ENCODE measurements at regions not wholly inside any gene's neighbourhood (a gene's known extent, or its start where the extent isn't known, plus 50 kb on each side); places are given as distances from the start of the nearest gene placed in this dataset.

DNA sequence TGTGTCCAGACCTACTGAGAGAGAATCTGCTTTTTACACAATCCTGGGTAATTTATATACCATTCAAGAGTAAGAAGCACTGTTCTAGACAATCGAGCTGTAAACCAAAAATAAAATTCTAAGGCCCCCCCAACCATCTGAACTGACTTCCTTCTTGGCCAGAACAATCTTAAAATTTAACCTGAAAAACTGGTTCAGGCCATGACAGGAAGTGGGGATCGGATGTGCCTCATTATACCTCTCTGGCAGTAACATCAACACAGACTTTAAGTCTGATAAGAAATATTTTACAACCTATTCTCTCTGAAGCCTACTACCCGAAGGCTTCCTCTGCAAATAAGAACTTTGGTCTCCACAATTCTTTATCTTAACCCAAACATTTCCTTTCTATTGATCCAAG, 75.2 kb upstream of the KIF5B start:
- no peaks in the 10 kb centered on the region for H3K36me3 ChIP-seq (ENCODE audit: control insufficient read depth in 3 of 3, insufficient read depth in 3 of 3, low read length in 3 of 3)
- no peak overlapping the region for H3K9ac ChIP-seq (ENCODE audit: low read depth in 1 of 3, low read length in 3 of 3)
- no peak overlapping the region for H3K4me3 ChIP-seq (ENCODE audit: low read length in 3 of 3)
- H3K27me3 ChIP-seq (ENCODE audit: control insufficient read depth in 3 of 3, insufficient read depth in 3 of 3, low read length in 3 of 3), result peaks cover 0 to 2% (median 0%) of the 10 kb centered on the region in 3 donors
- no peaks in the 10 kb centered on the region for H3K4me1 ChIP-seq (ENCODE audit: control insufficient read depth in 3 of 3, insufficient read depth in 3 of 3, low read length in 3 of 3)
- no peaks in the 10 kb centered on the region for H3K9me3 ChIP-seq (ENCODE audit: control insufficient read depth in 3 of 3, low read length in 3 of 3)
- H3K27ac ChIP-seq (ENCODE audit: low read depth, low read length), result no peak overlapping the region

GRCh38 chr10:32130788-32131187, 74.6 kb upstream of the KIF5B start:
- H3K9ac ChIP-seq (ENCODE audit: low read depth in 1 of 3, low read length in 3 of 3), result no peak overlapping the region
- peaks cover 0 to 2% (median 0%) of the 10 kb centered on the region in 3 donors for H3K27me3 ChIP-seq (ENCODE audit: control insufficient read depth in 3 of 3, insufficient read depth in 3 of 3, low read length in 3 of 3)
- H3K36me3 ChIP-seq (ENCODE audit: control insufficient read depth in 3 of 3, insufficient read depth in 3 of 3, low read length in 3 of 3), result no peaks in the 10 kb centered on the region
- H3K9me3 ChIP-seq (ENCODE audit: control insufficient read depth in 3 of 3, low read length in 3 of 3), result no peaks in the 10 kb centered on the region
- H3K27ac ChIP-seq (ENCODE audit: low read depth, low read length), result no peak overlapping the region
- H3K4me1 ChIP-seq (ENCODE audit: control insufficient read depth in 3 of 3, insufficient read depth in 3 of 3, low read length in 3 of 3), result no peaks in the 10 kb centered on the region
- no peak overlapping the region for H3K4me3 ChIP-seq (ENCODE audit: low read length in 3 of 3)

DNA sequence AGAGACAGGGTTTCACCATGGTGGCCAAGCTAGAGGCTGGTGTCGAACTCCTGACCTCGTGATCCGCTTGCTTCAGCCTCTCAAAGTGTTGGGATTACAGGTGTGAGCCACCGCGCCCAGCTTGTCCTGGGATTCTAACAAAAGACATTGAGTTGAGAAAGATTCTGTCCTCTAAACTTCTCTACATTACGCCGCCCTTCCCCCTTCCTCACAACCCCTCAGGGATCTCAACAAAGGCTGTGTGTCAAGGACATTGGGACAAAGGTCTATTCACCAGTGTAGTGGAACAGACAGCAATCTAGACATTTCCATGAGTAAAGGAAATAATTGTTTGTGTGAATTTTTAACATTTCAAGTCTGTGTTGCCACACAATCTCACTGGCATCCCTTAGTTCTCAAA, 68.8 kb upstream of the KIF5B start:
- no peak overlapping the region for H3K4me3 ChIP-seq (ENCODE audit: low read length in 3 of 3)
- no peak overlapping the region for H3K9ac ChIP-seq (ENCODE audit: low read depth in 1 of 3, low read length in 3 of 3)
- no peaks in the 10 kb centered on the region for H3K36me3 ChIP-seq (ENCODE audit: control insufficient read depth in 3 of 3, insufficient read depth in 3 of 3, low read length in 3 of 3)
- H3K4me1 ChIP-seq (ENCODE audit: control insufficient read depth in 3 of 3, insufficient read depth in 3 of 3, low read length in 3 of 3), result no peaks in the 10 kb centered on the region
- H3K9me3 ChIP-seq (ENCODE audit: control insufficient read depth in 3 of 3, low read length in 3 of 3), result no peaks in the 10 kb centered on the region
- peaks cover 0 to 5% (median 2%) of the 10 kb centered on the region in 3 donors for H3K27me3 ChIP-seq (ENCODE audit: control insufficient read depth in 3 of 3, insufficient read depth in 3 of 3, low read length in 3 of 3)
- no peak overlapping the region for H3K27ac ChIP-seq (ENCODE audit: low read depth, low read length)

DNA sequence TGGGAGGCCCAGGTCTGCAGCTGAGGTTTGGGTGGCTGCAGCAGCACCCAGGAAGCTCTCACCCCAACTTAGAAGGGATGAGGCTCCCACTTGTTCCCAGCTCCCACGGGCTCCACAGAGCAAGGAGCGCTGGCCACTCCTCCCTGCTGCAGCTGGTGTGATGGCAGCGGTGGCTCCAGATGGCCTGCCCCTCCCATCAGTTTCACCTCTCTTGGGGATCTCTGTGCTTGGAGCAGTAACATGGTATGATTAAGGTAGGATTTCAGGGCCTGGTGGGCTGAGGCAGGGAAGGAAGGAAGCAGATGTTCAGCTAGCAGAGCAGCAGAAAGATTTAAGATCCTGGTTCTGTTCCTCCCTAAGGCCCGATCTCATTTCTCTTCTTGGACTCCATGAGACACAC, 66.8 kb upstream of the KIF5B start:
- Histone ChIP-seq H3K9ac (ENCODE audit: low read depth in 1 of 3, low read length in 3 of 3) (no peak overlapping the region), H3K36me3 (ENCODE audit: control insufficient read depth in 3 of 3, insufficient read depth in 3 of 3, low read length in 3 of 3) (no peaks in the 10 kb centered on the region), H3K9me3 (ENCODE audit: control insufficient read depth in 3 of 3, low read length in 3 of 3) (no peaks in the 10 kb centered on the region), H3K4me3 (ENCODE audit: low read length in 3 of 3) (no peak overlapping the region), H3K27me3 (ENCODE audit: control insufficient read depth in 3 of 3, insufficient read depth in 3 of 3, low read length in 3 of 3) (peaks cover 0 to 5% (median 2%) of the 10 kb centered on the region in 3 donors), H3K4me1 (ENCODE audit: control insufficient read depth in 3 of 3, insufficient read depth in 3 of 3, low read length in 3 of 3) (no peaks in the 10 kb centered on the region), H3K27ac (ENCODE audit: low read depth, low read length) (no peak overlapping the region)

DNA sequence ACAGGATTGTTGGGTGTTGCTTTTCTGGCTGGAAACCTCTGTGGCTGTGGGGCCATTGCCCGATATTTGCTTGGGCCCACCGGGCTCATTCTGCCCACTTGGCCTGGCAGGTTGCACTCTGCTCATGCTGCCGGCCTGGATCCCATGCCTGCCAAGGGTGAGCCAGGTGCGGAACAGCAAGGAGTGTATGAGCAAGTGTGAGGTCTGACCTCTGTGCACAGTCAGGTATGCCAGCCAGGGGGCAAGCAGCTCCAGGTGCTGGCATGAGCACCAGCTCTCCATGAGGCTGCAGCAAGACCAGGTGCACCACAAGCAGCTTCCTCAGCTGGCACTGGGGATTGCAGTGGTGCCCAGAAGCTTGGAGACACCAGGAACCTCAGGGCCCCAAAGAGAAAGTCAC, 65.4 kb upstream of the KIF5B start:
- no peak overlapping the region for H3K4me3 ChIP-seq (ENCODE audit: low read length in 3 of 3)
- H3K4me1 ChIP-seq (ENCODE audit: control insufficient read depth in 3 of 3, insufficient read depth in 3 of 3, low read length in 3 of 3), result no peaks in the 10 kb centered on the region
- H3K9me3 ChIP-seq (ENCODE audit: control insufficient read depth in 3 of 3, low read length in 3 of 3), result no peaks in the 10 kb centered on the region
- peaks cover 0 to 5% (median 0%) of the 10 kb centered on the region in 3 donors for H3K27me3 ChIP-seq (ENCODE audit: control insufficient read depth in 3 of 3, insufficient read depth in 3 of 3, low read length in 3 of 3)
- no peak overlapping the region for H3K9ac ChIP-seq (ENCODE audit: low read depth in 1 of 3, low read length in 3 of 3)
- H3K36me3 ChIP-seq (ENCODE audit: control insufficient read depth in 3 of 3, insufficient read depth in 3 of 3, low read length in 3 of 3), result no peaks in the 10 kb centered on the region
- no peak overlapping the region for H3K27ac ChIP-seq (ENCODE audit: low read depth, low read length)

DNA sequence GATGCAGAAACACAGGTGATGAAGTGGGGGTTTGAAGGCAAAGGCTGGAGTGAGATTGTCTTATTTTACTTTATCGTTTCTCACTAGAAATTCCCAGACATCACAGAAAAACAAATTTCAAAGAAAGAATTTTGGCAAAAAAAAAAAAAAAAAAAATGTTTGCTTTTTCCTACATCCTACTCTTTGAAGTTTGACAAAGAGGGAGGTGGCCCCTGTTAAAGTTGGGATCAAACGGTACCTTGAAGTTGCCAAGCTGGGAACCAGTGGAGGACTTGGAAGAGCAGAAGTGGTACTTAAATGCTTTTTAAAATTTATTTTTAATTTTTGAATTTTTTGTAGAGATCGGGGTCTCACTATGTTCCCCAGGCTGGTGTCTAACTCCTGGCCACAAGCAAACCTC, 63.9 kb upstream of the KIF5B start:
- no peak overlapping the region for H3K27ac ChIP-seq (ENCODE audit: low read depth, low read length)
- peaks cover 0 to 5% (median 0%) of the 10 kb centered on the region in 3 donors for H3K27me3 ChIP-seq (ENCODE audit: control insufficient read depth in 3 of 3, insufficient read depth in 3 of 3, low read length in 3 of 3)
- no peak overlapping the region for H3K4me3 ChIP-seq (ENCODE audit: low read length in 3 of 3)
- H3K9me3 ChIP-seq (ENCODE audit: control insufficient read depth in 3 of 3, low read length in 3 of 3), result no peaks in the 10 kb centered on the region
- no peaks in the 10 kb centered on the region for H3K36me3 ChIP-seq (ENCODE audit: control insufficient read depth in 3 of 3, insufficient read depth in 3 of 3, low read length in 3 of 3)
- H3K4me1 ChIP-seq (ENCODE audit: control insufficient read depth in 3 of 3, insufficient read depth in 3 of 3, low read length in 3 of 3), result no peaks in the 10 kb centered on the region
- no peak overlapping the region for H3K9ac ChIP-seq (ENCODE audit: low read depth in 1 of 3, low read length in 3 of 3)

DNA sequence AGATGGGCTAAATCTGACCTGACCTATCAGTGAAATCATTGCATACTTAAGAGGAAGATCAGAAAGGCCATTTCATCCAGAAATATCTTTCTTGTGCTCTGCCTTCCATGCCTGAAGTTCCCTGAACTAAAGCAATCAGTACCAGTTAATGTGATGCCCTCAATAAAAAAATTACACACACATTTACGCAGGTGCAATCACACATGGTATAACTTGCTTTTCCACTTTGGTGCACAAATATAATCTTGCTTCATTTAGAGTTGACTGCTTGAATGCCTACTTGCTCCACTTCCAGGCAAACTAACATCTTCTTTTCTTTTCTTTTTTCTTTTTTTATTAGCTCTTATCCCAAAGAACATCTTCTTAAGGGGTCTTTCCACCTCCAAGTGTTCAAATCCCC, 58.3 kb upstream of the KIF5B start:
- no peak overlapping the region for H3K9ac ChIP-seq (ENCODE audit: low read depth in 1 of 3, low read length in 3 of 3)
- H3K4me1 ChIP-seq (ENCODE audit: control insufficient read depth in 3 of 3, insufficient read depth in 3 of 3, low read length in 3 of 3), result peaks cover 0 to 3% (median 0%) of the 10 kb centered on the region in 3 donors
- peaks cover 0 to 4% (median 0%) of the 10 kb centered on the region in 3 donors for H3K9me3 ChIP-seq (ENCODE audit: control insufficient read depth in 3 of 3, low read length in 3 of 3)
- no peak overlapping the region for H3K27ac ChIP-seq (ENCODE audit: low read depth, low read length)
- no peaks in the 10 kb centered on the region for H3K36me3 ChIP-seq (ENCODE audit: control insufficient read depth in 3 of 3, insufficient read depth in 3 of 3, low read length in 3 of 3)
- H3K27me3 ChIP-seq (ENCODE audit: control insufficient read depth in 3 of 3, insufficient read depth in 3 of 3, low read length in 3 of 3), result no peaks in the 10 kb centered on the region
- no peak overlapping the region for H3K4me3 ChIP-seq (ENCODE audit: low read length in 3 of 3)

- H3K36me3 ChIP-seq (ENCODE audit: control insufficient read depth in 3 of 3, insufficient read depth in 3 of 3, low read length in 3 of 3), result no peaks in the 10 kb centered on the region
- H3K9ac ChIP-seq (ENCODE audit: low read depth in 1 of 3, low read length in 3 of 3), result no peak overlapping the region
- no peak overlapping the region for H3K4me3 ChIP-seq (ENCODE audit: low read length in 3 of 3)
- H3K9me3 ChIP-seq (ENCODE audit: control insufficient read depth in 3 of 3, low read length in 3 of 3), result peaks cover 0 to 4% (median 0%) of the 10 kb centered on the region in 3 donors
- H3K27ac ChIP-seq (ENCODE audit: low read depth, low read length), result no peak overlapping the region
- H3K4me1 ChIP-seq (ENCODE audit: control insufficient read depth in 3 of 3, insufficient read depth in 3 of 3, low read length in 3 of 3), result peaks cover 0 to 3% (median 0%) of the 10 kb centered on the region in 3 donors
- no peaks in the 10 kb centered on the region for H3K27me3 ChIP-seq (ENCODE audit: control insufficient read depth in 3 of 3, insufficient read depth in 3 of 3, low read length in 3 of 3)
Measured at GRCh38 chr10:32112055-32112454, 55.8 kb upstream of the KIF5B start.

- Histone ChIP-seq H3K4me3 (ENCODE audit: low read length in 3 of 3) (no peak overlapping the region), H3K36me3 (ENCODE audit: control insufficient read depth in 3 of 3, insufficient read depth in 3 of 3, low read length in 3 of 3) (no peaks in the 10 kb centered on the region), H3K9me3 (ENCODE audit: control insufficient read depth in 3 of 3, low read length in 3 of 3) (peaks cover 0 to 4% (median 0%) of the 10 kb centered on the region in 3 donors), H3K27ac (ENCODE audit: low read depth, low read length) (no peak overlapping the region), H3K9ac (ENCODE audit: low read depth in 1 of 3, low read length in 3 of 3) (no peak overlapping the region), H3K4me1 (ENCODE audit: control insufficient read depth in 3 of 3, insufficient read depth in 3 of 3, low read length in 3 of 3) (peaks cover 0 to 3% (median 0%) of the 10 kb centered on the region in 3 donors), H3K27me3 (ENCODE audit: control insufficient read depth in 3 of 3, insufficient read depth in 3 of 3, low read length in 3 of 3) (no peaks in the 10 kb centered on the region)
Measured at GRCh38 chr10:32111585-32111984, 55.4 kb upstream of the KIF5B start.

DNA sequence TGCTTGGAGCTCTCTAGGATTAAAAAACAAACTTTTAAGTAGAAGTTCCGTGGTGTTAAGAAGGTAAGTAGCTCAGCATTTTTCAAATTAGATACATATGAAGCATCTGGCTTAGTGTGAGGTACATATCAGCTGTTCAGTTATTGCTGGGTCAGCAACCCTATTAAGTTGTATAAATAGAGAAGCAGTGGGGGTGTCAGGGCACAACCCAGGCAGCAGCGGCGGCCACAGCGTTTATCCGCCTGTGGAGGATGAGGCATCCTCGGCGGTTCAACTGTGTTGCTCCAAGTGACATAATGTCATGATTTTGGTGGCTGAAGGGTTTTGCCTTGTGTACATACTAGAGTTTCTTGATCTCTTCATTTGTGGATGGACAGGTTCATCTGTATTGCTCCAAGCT, 54.6 kb upstream of the KIF5B start:
- H3K9ac ChIP-seq (ENCODE audit: low read depth in 1 of 3, low read length in 3 of 3), result no peak overlapping the region
- no peak overlapping the region for H3K27ac ChIP-seq (ENCODE audit: low read depth, low read length)
- peaks cover 0 to 4% (median 0%) of the 10 kb centered on the region in 3 donors for H3K9me3 ChIP-seq (ENCODE audit: control insufficient read depth in 3 of 3, low read length in 3 of 3)
- H3K27me3 ChIP-seq (ENCODE audit: control insufficient read depth in 3 of 3, insufficient read depth in 3 of 3, low read length in 3 of 3), result no peaks in the 10 kb centered on the region
- H3K4me1 ChIP-seq (ENCODE audit: control insufficient read depth in 3 of 3, insufficient read depth in 3 of 3, low read length in 3 of 3), result peaks cover 0 to 3% (median 0%) of the 10 kb centered on the region in 3 donors
- H3K36me3 ChIP-seq (ENCODE audit: control insufficient read depth in 3 of 3, insufficient read depth in 3 of 3, low read length in 3 of 3), result no peaks in the 10 kb centered on the region
- no peak overlapping the region for H3K4me3 ChIP-seq (ENCODE audit: low read length in 3 of 3)

- no peak overlapping the region for H3K9ac ChIP-seq (ENCODE audit: low read depth in 1 of 3, low read length in 3 of 3)
- H3K4me3 ChIP-seq (ENCODE audit: low read length in 3 of 3), result no peak overlapping the region
- no peaks in the 10 kb centered on the region for H3K36me3 ChIP-seq (ENCODE audit: control insufficient read depth in 3 of 3, insufficient read depth in 3 of 3, low read length in 3 of 3)
- no peak overlapping the region for H3K27ac ChIP-seq (ENCODE audit: low read depth, low read length)
- H3K27me3 ChIP-seq (ENCODE audit: control insufficient read depth in 3 of 3, insufficient read depth in 3 of 3, low read length in 3 of 3), result no peaks in the 10 kb centered on the region
- peaks cover 0 to 3% (median 2%) of the 10 kb centered on the region in 3 donors for H3K4me1 ChIP-seq (ENCODE audit: control insufficient read depth in 3 of 3, insufficient read depth in 3 of 3, low read length in 3 of 3)
- peaks cover 0 to 4% (median 0%) of the 10 kb centered on the region in 3 donors for H3K9me3 ChIP-seq (ENCODE audit: control insufficient read depth in 3 of 3, low read length in 3 of 3)
Measured at GRCh38 chr10:32109603-32110002, 53.4 kb upstream of the KIF5B start.
